ENCODE measurements at regions not wholly inside any gene's neighbourhood (a gene's known extent, or its start where the extent isn't known, plus 50 kb on each side); places are given as distances from the start of the nearest gene placed in this dataset.

DNA sequence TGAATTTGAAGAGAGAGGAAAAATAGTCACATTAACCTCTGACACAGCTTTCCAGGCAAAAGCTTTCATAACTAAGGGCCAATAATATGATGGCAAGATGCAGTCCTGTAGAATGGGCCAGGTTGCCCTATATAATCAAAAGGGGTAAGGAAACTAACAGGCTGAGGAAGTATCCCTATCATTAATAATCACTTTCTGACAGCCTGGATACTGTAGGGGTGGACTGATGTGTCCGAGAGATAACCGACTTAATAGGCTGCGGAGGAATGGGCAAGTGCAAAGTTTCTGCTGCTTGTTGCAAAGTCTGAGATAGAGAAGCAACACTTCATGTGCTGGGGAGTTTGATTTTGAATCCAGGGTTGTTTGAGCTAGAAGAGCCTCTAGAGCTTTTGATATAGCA, 94.8 kb downstream of the DNAAF6 start:
- no peak for ATAC-seq
- no peak for FAIRE-seq
- in situ Hi-C loops (cut with HindIII; ENCODE audit: extremely low pct_ligation_motif_present, low pct_unique_long_range_greater_than_20kb) = no loop called here
- intact Hi-C loops (cut with micrococcal nuclease; ENCODE audit: unreplicated experiment) = no loop called here
- Histone ChIP-seq H3K36me3 (replicated peaks in 1 of 2; ENCODE audit: control insufficient read depth in 1 of 2, insufficient read depth in 2 of 2, low read length in 2 of 2) (no peaks in the 10 kb centered on the region), H3K27ac (ENCODE audit: extremely low read length, insufficient read depth, low read length) (no peak overlapping the region), H3K4me3 (replicated peaks in 1 of 3; ENCODE audit: insufficient read depth in 1 of 3, low read depth in 2 of 3, low read length in 3 of 3) (no peak overlapping the region), H3K27me3 (ENCODE audit: control insufficient read depth in 1 of 2, insufficient read depth in 2 of 2, low read length in 2 of 2) (no peaks in the 10 kb centered on the region), H3K4me2 (ENCODE audit: low read depth, low read length) (no peak overlapping the region), H2AFZ (ENCODE audit: low read length) (no peak overlapping the region), H3K4me1 (ENCODE audit: insufficient read depth, low read length) (no peaks in the 10 kb centered on the region), H3K9ac (ENCODE audit: insufficient read depth, low read depth, low read length) (no peak overlapping the region), H3K79me2 (ENCODE audit: insufficient read depth, low read length) (no peaks in the 10 kb centered on the region), H4K20me1 (ENCODE audit: insufficient read depth, low read length) (no peaks in the 10 kb centered on the region), H3K9me3 (ENCODE audit: low read length) (no peaks in the 10 kb centered on the region)
- WGBS (ENCODE audit: low lambda C conversion rate) = 96% methylated on average over 3 of the region's 3 CpGs
- CTCF ChIA-PET (ENCODE audit: low intra/inter-chr PET ratio, low total read pairs) = no interaction called here
- DNase-seq (ENCODE audit: low spot score) = no peak
- BruUV-seq (replicated peaks) = no TSS peak
- TF ChIP-seq MTF2 (CRISPR knock-in tag; IDR thresholded peaks at IDR 0.05; ENCODE audit: borderline replicate concordance) (no peak), ZNF580 (CRISPR knock-in tag; IDR thresholded peaks at IDR 0.05; ENCODE audit: borderline replicate concordance, low read depth) (no peak), GTF2F1 (IDR thresholded peaks at IDR 0.05; ENCODE audit: low read length) (no peak), ZNF121 (CRISPR knock-in tag; IDR thresholded peaks at IDR 0.05) (no peak), ZNF383 (CRISPR knock-in tag; IDR thresholded peaks at IDR 0.05; ENCODE audit: borderline replicate concordance) (no peak), MIER3 (CRISPR knock-in tag; IDR thresholded peaks at IDR 0.05; ENCODE audit: borderline replicate concordance) (no peak), ZNF709 (CRISPR knock-in tag; IDR thresholded peaks at IDR 0.05) (no peak), FOSL1 (CRISPR knock-in tag; IDR thresholded peaks at IDR 0.05; ENCODE audit: borderline replicate concordance) (no peak), HNF4G (IDR thresholded peaks at IDR 0.05; ENCODE audit: borderline replicate concordance, low read depth, low read length) (no peak), HNF4G (CRISPR knock-in tag; IDR thresholded peaks at IDR 0.05; ENCODE audit: borderline replicate concordance, low read depth) (no peak), NCOA2 (CRISPR knock-in tag; IDR thresholded peaks at IDR 0.05) (no peak), HHEX (CRISPR knock-in tag; IDR thresholded peaks at IDR 0.05) (no peak), MIXL1 (CRISPR knock-in tag; IDR thresholded peaks at IDR 0.05) (no peak), MYNN (CRISPR knock-in tag; IDR thresholded peaks at IDR 0.05; ENCODE audit: low read depth) (no peak), KLF12 (CRISPR knock-in tag; IDR thresholded peaks at IDR 0.05; ENCODE audit: borderline replicate concordance) (no peak)
- TF ChIP-seq, protein P1, sequence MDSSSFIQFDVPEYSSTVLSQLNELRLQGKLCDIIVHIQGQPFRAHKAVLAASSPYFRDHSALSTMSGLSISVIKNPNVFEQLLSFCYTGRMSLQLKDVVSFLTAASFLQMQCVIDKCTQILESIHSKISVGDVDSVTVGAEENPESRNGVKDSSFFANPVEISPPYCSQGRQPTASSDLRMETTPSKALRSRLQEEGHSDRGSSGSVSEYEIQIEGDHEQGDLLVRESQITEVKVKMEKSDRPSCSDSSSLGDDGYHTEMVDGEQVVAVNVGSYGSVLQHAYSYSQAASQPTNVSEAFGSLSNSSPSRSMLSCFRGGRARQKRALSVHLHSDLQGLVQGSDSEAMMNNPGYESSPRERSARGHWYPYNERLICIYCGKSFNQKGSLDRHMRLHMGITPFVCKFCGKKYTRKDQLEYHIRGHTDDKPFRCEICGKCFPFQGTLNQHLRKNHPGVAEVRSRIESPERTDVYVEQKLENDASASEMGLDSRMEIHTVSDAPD (CRISPR knock-in tag; IDR thresholded peaks at IDR 0.05) = no peak
- TF ChIP-seq, protein P2, sequence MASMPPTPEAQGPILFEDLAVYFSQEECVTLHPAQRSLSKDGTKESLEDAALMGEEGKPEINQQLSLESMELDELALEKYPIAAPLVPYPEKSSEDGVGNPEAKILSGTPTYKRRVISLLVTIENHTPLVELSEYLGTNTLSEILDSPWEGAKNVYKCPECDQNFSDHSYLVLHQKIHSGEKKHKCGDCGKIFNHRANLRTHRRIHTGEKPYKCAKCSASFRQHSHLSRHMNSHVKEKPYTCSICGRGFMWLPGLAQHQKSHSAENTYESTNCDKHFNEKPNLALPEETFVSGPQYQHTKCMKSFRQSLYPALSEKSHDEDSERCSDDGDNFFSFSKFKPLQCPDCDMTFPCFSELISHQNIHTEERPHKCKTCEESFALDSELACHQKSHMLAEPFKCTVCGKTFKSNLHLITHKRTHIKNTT (CRISPR knock-in tag; IDR thresholded peaks at IDR 0.05) = no peak
- POLR2A ChIA-PET = no interaction called here
